ENCODE measurements at regions not wholly inside any gene's neighbourhood (a gene's known extent, or its start where the extent isn't known, plus 50 kb on each side); places are given as distances from the start of the nearest gene placed in this dataset.

DNA sequence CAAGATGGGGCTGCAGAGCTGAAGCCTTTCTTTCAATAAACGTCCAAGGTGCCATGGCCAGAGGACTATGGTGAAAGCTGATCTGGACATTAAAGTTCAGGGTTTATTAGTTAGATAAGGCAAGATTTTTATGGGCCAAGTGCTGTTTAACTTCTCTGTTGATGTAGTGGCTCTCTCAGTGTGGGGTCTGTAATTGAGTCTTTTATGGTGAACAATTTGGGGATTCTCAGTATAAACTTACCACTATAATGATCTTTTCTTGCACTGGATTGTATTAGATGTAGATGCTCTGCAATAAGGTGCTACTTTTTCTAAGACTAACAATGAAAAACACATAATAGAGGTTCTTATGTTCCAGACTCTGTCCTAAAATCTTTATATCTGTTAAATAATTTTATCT lies 190.1 kb upstream of the KLF12 start:
- CTCF ChIA-PET (ENCODE audit: partially characterized antibody) = no interaction called here
- 85% methylated on average over 1 of the region's 1 CpG; no CpG with 5 or more reads in 1 of the 2 experiments for WGBS, 2 experiments (ENCODE audit: extremely low coverage in 1 of 2, insufficient coverage in 1 of 2, insufficient read length in 1 of 2, insufficient replicate concordance in 2 of 2, low coverage in 1 of 2, low lambda C conversion rate in 2 of 2, missing lambda C conversion rate in 1 of 2)

More for the DNA sequence above, 190.1 kb upstream of the KLF12 start:
- Histone ChIP-seq H3K4me2 (ENCODE audit: insufficient read depth in 1 of 2, low read depth in 2 of 2, low read length in 2 of 2) (no peak overlapping the region), H3K79me2 (ENCODE audit: control insufficient read depth in 1 of 2, insufficient read depth in 2 of 2, low read length in 2 of 2) (no peaks in the 10 kb centered on the region), H4K5ac (ENCODE audit: insufficient read length, low read depth, low read length) (no peak overlapping the region), H3K14ac (ENCODE audit: insufficient read length) (no peak overlapping the region), H3K4ac (replicated peaks; ENCODE audit: insufficient read length, low read depth, low read length) (no peak overlapping the region), H3K9me3 (ENCODE audit: insufficient read depth in 2 of 2, low read depth in 1 of 2, low read length in 1 of 2) (no peaks in the 10 kb centered on the region), H2BK15ac (ENCODE audit: low read length) (no peak overlapping the region), H3K4me1 (replicated peaks in 1 of 4; ENCODE audit: control insufficient read depth in 3 of 4, insufficient read depth in 4 of 4, low read length in 3 of 4) (no peaks in the 10 kb centered on the region), H3K36me3 (ENCODE audit: control insufficient read depth in 2 of 4, insufficient read depth in 4 of 4, low read length in 3 of 4) (no peaks in the 10 kb centered on the region; a peak in 1 of 8 replicates), H3K18ac (ENCODE audit: extremely low read depth, low read length) (no peak overlapping the region), H2AFZ (ENCODE audit: low read length) (no peak overlapping the region), H3K23me2 (ENCODE audit: low read depth, low read length) (no peaks in the 10 kb centered on the region), H2BK5ac (ENCODE audit: low read depth, low read length) (no peak overlapping the region), H3K9ac (replicated peaks in 1 of 4; ENCODE audit: extremely low read depth in 1 of 4, low read depth in 3 of 4, low read length in 3 of 4) (no peak overlapping the region), H2BK120ac (replicated peaks; ENCODE audit: low read depth, low read length) (no peak overlapping the region), H2AK5ac (ENCODE audit: low read depth, low read length) (no peak overlapping the region), H3K27me3 (replicated peaks in 1 of 4; ENCODE audit: control insufficient read depth in 3 of 4, extremely low read depth in 1 of 4, insufficient read depth in 3 of 4, low read length in 3 of 4) (no peaks in the 10 kb centered on the region), H2BK12ac (ENCODE audit: low read depth, low read length) (no peak overlapping the region), H4K91ac (replicated peaks; ENCODE audit: insufficient read length, low read length) (no peak overlapping the region), H4K8ac (ENCODE audit: extremely low read depth, insufficient read depth, low read length) (no peak overlapping the region), H3K56ac (replicated peaks; ENCODE audit: insufficient read length, low read depth, low read length) (no peak overlapping the region), H3K23ac (ENCODE audit: insufficient read length) (no peak overlapping the region), H2BK20ac (ENCODE audit: low read length) (no peak overlapping the region), H3K27ac (ENCODE audit: low read depth, low read length) (no peak overlapping the region), H3K4me3 (ENCODE audit: extremely low read depth in 1 of 4, insufficient read depth in 2 of 4, low read depth in 3 of 4, low read length in 4 of 4) (no peak overlapping the region), H3K79me1 (ENCODE audit: low read depth, low read length) (no peaks in the 10 kb centered on the region), H4K20me1 (replicated peaks in 1 of 2; ENCODE audit: control insufficient read depth in 1 of 2, insufficient read depth in 2 of 2, low read length in 2 of 2) (no peaks in the 10 kb centered on the region)
- DNase-seq (ENCODE audit: low read depth in 1 of 2, low spot score in 2 of 2) (no peak), FAIRE-seq (no peak)
- POLR2A ChIA-PET (ENCODE audit: partially characterized antibody) = interaction anchor here (0.9 kb wide), 1 partner anchor 23 kb away, joined by 3 read pairs; no protein-coding TSS in a partner anchor
- TF ChIP-seq ATF3 (IDR thresholded peaks at IDR 0.05; ENCODE audit: insufficient read depth, low read depth, low read length) (no peak), TCF12 (IDR thresholded peaks at IDR 0.05; ENCODE audit: low read depth, low read length) (no peak), GTF2F1 (IDR thresholded peaks at IDR 0.05; ENCODE audit: borderline replicate concordance, low read depth, low read length) (no peak), USF2 (IDR thresholded peaks at IDR 0.05; ENCODE audit: low read length) (no peak), BCL11A (IDR thresholded peaks at IDR 0.05; ENCODE audit: low read depth in 2 of 2, low read length in 2 of 2) (no peak)
